IgD-negative memory B cell (primary cell): ENCODE measurements at regions not wholly inside any gene's neighbourhood (a gene's known extent, or its start where the extent isn't known, plus 50 kb on each side); places are given as distances from the start of the nearest gene placed in this dataset.

Experiments used
- H3K27ac Mint-ChIP-seq, 3 donors: one replicate each; pipeline ENCODE4 v1.8.0; 2020 to 2022; ENCODE audit warnings: mild to moderate bottlenecking in 3 of 3, mixed read lengths in 3 of 3, moderate library complexity in 1 of 3
- H3K27me3 Mint-ChIP-seq: one replicate; pipeline ENCODE4 v1.8.0; 2021; ENCODE audit warnings: mixed read lengths
- H3K36me3 Mint-ChIP-seq: one replicate; pipeline ENCODE4 v1.8.0; 2020; ENCODE audit warnings: mild to moderate bottlenecking, mixed read lengths
- H3K4me1 Mint-ChIP-seq, 3 donors: one replicate each; pipeline ENCODE4 v1.8.0; 2020 to 2022; ENCODE audit warnings: mixed read lengths in 3 of 3, mild to moderate bottlenecking in 1 of 3
- H3K4me3 Mint-ChIP-seq, 4 donors: one replicate each; pipeline ENCODE4 v1.8.0; 2020 to 2022; ENCODE audit warnings: mild to moderate bottlenecking in 4 of 4, mixed read lengths in 4 of 4, moderate library complexity in 3 of 4
- H3K9me3 Mint-ChIP-seq, 3 donors: one replicate each; pipeline ENCODE4 v1.8.0; 2020 to 2021; ENCODE audit warnings: mixed read lengths in 3 of 3, mild to moderate bottlenecking in 1 of 3

DNA sequence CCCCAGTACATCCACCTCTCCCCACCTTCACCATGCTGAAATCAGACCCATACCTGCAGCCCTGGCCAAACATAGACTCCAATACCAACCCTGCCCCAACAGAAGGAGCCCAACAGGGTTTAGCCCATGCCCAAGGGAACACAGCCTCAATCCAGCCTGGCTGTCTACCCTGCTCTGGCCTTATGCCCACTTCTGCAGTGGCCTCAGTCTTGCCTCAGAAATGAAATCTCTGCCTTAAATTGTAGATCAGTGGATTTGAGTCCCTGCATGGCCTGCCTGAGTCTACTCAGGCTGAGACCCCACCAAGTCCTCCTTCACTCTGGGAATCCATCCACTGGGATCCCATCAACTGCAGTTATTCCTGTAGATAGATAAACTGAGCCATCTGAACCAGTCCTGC, 97.6 kb upstream of the GJB5 start:
- no peak overlapping the region for H3K4me3 Mint-ChIP-seq

DNA sequence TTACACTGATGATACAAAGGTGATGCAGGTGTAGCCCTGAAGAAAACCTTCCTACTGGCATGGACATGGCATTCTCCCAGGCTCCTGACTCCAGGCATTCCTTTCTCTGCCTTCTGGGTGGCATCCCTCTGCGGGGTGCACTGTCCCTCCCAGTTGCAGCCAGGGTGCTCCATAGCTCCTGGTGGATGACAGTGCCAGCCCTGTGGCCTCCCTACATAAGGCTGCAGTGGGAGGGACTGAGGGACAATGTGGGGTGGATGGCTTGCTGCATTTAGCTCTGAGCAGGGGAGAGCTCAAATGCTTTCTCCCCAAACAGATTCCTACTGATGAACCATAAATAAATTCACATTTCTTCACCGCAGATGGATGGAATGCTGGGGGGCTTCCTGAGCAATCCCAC, 97.0 kb upstream of the GJB5 start:
- peaks cover 0 to 3% (median 0%) of the 10 kb centered on the region in 3 donors for H3K4me1 Mint-ChIP-seq
- no peak overlapping the region for H3K27ac Mint-ChIP-seq
- H3K36me3 Mint-ChIP-seq = no peaks in the 10 kb centered on the region
- peaks cover 2% of the 10 kb centered on the region for H3K27me3 Mint-ChIP-seq
- H3K4me3 Mint-ChIP-seq = no peak overlapping the region
- H3K9me3 Mint-ChIP-seq = no peaks in the 10 kb centered on the region

More for the DNA sequence above, 97.6 kb upstream of the GJB5 start:
- Mint-ChIP-seq H3K27ac (no peak overlapping the region), H3K27me3 (peaks cover 2% of the 10 kb centered on the region), H3K4me1 (peaks cover 0 to 3% (median 0%) of the 10 kb centered on the region in 3 donors), H3K36me3 (no peaks in the 10 kb centered on the region), H3K9me3 (no peaks in the 10 kb centered on the region)

DNA sequence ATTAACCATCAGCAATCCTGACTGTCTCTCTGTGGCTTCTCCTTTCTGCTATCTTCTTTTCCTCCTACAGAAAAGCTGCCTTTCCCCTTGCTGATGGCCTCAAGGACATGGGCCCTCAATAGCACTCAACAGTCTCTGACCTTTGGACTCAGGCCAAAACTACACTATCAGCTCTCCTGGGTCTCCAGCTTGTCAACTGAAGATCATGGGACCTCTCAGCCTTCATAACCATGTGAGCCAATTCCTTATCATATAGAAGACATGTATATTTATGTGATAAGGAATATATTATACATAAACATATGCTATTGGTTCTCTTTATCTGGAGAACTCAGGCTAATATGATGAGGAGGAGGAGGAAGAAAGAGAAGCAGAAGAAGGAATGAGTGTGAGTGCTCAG, 91.8 kb upstream of the GJB5 start:
- Mint-ChIP-seq H3K27ac (no peak overlapping the region), H3K36me3 (no peaks in the 10 kb centered on the region), H3K4me3 (no peak overlapping the region), H3K27me3 (no peaks in the 10 kb centered on the region), H3K9me3 (peaks cover 0 to 3% (median 0%) of the 10 kb centered on the region in 3 donors), H3K4me1 (peaks cover 0 to 2% (median 0%) of the 10 kb centered on the region in 3 donors)

DNA sequence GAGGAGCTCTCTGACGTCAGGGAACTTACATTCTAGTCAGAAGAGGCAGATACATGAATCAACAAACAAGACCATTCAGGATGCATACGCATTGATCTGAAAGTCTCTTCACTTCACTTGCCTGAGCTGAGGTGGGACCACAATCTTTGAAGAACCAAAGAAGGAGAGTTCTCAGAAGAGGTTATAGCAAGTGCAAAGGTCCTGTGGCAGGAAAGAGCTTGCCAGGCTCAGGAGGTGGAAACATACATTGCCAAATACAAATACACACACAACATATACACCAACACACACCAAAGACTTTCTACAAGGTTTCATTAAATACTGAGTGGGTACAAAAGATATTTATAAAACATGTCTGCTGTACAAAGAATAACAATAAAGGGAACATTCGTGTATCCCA, 86.8 kb upstream of the GJB5 start:
- no peak overlapping the region for H3K4me3 Mint-ChIP-seq
- H3K9me3 Mint-ChIP-seq = peaks cover 6 to 15% (median 10%) of the 10 kb centered on the region in 3 donors
- H3K4me1 Mint-ChIP-seq = no peaks in the 10 kb centered on the region

DNA sequence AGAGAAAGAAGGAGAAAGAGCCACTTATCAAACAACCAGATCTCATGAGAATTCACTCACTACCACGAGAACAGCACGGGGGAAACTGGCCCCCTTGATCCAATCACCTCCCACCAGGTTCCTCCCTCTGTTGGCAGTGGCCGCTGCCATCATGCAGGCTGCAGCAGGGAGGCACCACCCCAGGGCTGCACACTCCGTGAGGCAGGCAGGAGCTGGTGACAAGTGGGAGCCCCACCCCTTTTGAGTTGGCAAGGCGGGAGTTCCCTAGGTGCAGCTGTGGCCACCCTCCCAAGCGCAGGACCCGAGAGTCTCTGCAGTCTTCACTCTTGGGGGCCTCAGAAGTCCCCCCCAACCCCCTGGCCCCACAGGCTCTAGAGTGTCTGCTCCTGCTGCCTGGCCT, 83.9 kb upstream of the GJB5 start:
- Mint-ChIP-seq H3K9me3 (peaks cover 8 to 15% (median 10%) of the 10 kb centered on the region in 3 donors), H3K4me3 (no peak overlapping the region), H3K4me1 (no peaks in the 10 kb centered on the region), H3K27me3 (no peaks in the 10 kb centered on the region), H3K36me3 (peaks cover 4% of the 10 kb centered on the region), H3K27ac (no peak overlapping the region)

More for the DNA sequence above, 86.8 kb upstream of the GJB5 start:
- no peak overlapping the region for H3K27ac Mint-ChIP-seq
- H3K36me3 Mint-ChIP-seq = peaks cover 1% of the 10 kb centered on the region
- H3K27me3 Mint-ChIP-seq = no peaks in the 10 kb centered on the region

DNA sequence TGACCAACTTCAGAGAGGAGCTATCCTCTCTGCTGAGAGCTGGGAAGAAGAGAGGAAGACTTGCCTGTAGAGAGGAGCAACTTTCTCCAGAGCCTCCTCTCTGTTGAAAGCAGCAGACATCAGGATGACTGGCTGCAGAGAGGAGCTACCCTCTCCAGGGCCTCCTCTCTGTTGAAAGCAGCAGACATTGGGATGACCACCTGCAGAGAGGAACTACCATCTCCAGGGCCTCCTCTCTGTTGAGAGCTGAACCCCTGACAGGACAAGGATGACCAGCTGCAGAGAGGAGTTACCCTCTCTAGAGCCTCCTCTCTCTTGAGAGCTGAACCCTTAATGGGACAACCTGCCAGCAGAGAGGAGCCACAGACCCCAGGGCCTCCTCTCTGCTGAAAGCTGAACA, 83.0 kb upstream of the GJB5 start:
- H3K9me3 Mint-ChIP-seq = peaks cover 8 to 15% (median 10%) of the 10 kb centered on the region in 3 donors
- no peak overlapping the region for H3K4me3 Mint-ChIP-seq
- H3K27me3 Mint-ChIP-seq = no peaks in the 10 kb centered on the region
- H3K4me1 Mint-ChIP-seq = no peaks in the 10 kb centered on the region
- no peak overlapping the region for H3K27ac Mint-ChIP-seq
- peaks cover 4% of the 10 kb centered on the region for H3K36me3 Mint-ChIP-seq

DNA sequence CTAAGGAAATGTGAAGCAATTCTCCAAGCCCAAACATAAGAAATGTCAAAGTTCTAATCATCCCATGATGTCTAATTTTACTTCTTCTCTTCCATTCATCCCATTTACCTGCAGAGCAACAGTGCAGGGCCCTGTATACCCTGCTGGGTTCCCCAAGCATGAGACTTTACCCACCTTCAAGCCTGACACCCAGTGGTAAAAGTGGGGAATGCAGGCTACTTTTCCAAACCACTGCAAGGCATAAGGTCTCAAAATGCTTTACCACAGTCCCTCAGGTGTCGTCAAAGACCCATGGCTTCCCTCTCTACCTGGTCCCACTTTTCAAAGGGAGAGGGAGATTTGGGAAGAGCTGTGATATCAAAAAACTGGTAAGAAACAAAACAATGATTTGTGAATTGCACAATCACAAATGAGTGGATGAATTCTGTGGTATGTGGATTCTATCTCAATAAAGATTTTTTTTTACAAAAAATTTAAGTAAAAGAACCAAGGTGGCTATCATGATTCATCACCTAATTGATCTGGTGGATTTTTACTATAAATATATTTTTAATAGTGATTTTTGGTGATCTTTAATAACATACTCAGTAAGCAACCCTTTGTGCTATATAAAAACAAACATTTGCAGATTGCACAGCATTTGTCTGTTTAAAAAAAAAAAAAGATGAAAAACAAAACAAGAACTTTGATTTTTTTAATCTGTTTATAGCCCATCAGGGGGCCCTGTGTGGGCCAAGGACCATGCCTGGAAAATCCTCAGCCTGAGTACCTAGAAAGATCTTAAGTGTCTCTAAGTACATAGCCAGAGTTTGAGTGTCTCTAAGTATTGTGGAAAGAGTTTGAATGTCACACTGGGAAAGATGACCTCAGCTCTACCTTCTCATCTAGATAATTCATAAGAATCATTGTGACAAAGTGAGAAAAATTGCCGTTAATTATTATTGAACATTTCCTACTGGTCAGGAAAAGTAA, 73.1 kb upstream of the GJB5 start:
- peaks cover 0 to 2% (median 0%) of the 10 kb centered on the region in 3 donors for H3K4me1 Mint-ChIP-seq
- no peak overlapping the region for H3K4me3 Mint-ChIP-seq
- H3K27ac Mint-ChIP-seq = no peak overlapping the region
- no peaks in the 10 kb centered on the region for H3K36me3 Mint-ChIP-seq
- no peaks in the 10 kb centered on the region for H3K9me3 Mint-ChIP-seq
- H3K27me3 Mint-ChIP-seq = peaks cover 9% of the 10 kb centered on the region

DNA sequence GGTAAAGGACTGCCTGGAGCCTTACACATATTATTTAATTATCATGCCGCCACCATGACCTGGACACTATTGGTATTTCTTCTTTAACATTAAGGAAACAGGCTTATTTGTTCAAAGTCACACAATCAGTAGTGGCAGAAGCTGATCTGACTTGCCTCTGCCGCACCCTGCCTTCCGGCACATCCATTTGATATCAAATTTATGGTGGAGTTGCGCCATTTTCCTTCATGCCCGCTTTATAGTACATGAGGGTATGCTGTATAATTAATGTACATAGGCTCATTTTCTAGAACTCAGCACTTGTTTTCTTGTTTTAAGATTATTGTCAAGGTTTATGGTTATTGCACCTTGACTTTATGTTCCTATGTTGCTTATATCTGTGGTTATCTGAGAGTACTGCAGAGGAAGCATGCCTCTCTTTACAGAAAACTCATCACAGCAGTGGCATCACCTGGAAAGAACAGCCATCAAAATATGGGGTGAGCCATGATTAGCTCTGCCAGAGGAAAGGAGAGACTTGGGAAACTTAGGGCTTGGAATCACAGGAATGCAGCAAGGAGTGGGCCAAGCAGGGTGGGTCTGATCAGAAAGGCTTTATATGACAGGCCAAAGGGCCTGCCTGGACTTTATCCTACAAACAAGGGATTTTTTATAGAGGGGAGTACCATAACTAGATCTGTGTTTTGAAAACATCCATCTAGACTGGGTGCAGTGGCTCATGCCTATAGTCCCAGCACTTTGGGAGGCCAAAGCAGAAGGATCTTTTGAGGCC, 72.2 kb upstream of the GJB5 start:
- Mint-ChIP-seq H3K4me1 (peaks cover 0 to 2% (median 0%) of the 10 kb centered on the region in 3 donors), H3K9me3 (no peaks in the 10 kb centered on the region), H3K27ac (no peak overlapping the region), H3K36me3 (no peaks in the 10 kb centered on the region), H3K27me3 (peaks cover 11% of the 10 kb centered on the region), H3K4me3 (no peak overlapping the region)

DNA sequence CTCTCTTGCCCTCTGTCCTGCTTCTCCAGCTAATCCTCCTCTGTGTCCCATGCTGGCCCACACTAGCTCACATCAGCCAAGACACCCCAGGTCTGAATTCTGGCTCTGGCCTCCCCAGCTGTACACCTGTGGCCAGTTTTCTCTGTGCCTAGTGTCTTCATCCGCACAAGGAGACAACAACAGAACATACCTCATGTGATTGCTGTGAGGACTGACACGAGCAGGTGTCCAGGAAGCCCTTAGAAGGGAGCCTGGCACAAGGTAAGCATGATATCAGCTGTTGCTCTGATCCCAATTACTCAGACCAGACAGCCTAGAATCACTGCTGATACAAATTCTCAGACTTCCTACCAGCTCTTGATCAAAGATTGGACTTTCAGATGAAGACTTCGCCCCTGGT, 71.2 kb upstream of the GJB5 start:
- no peak overlapping the region for H3K27ac Mint-ChIP-seq
- peaks cover 0 to 2% (median 0%) of the 10 kb centered on the region in 3 donors for H3K4me1 Mint-ChIP-seq
- no peaks in the 10 kb centered on the region for H3K36me3 Mint-ChIP-seq
- no peak overlapping the region for H3K4me3 Mint-ChIP-seq
- H3K9me3 Mint-ChIP-seq = no peaks in the 10 kb centered on the region
- H3K27me3 Mint-ChIP-seq = peaks cover 15% of the 10 kb centered on the region

DNA sequence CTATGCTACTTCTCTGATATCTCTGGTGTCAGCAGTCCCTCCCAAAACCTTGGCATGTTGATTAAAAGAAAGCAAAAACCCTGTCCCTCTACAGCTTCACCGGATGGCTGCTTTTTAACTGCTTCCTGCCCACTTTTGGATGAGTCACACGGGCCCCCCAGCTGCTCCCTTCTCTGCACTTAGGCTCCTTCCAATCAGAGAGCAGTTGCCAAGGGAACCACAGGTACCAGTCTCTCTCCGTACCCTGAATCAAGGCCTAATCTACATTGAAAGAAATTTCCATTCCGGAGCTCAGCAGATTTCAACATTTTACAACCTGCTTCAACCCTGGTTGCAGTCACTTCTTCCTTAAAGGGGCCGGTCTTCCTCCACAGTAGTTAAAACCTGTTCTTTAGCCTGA, 70.6 kb upstream of the GJB5 start:
- Mint-ChIP-seq H3K4me3 (peak overlapping the region in 1 of 4 donors; percentile 39), H3K9me3 (no peaks in the 10 kb centered on the region), H3K27me3 (peaks cover 10% of the 10 kb centered on the region), H3K27ac (no peak overlapping the region), H3K36me3 (no peaks in the 10 kb centered on the region), H3K4me1 (peaks cover 0 to 2% (median 0%) of the 10 kb centered on the region in 3 donors)

DNA sequence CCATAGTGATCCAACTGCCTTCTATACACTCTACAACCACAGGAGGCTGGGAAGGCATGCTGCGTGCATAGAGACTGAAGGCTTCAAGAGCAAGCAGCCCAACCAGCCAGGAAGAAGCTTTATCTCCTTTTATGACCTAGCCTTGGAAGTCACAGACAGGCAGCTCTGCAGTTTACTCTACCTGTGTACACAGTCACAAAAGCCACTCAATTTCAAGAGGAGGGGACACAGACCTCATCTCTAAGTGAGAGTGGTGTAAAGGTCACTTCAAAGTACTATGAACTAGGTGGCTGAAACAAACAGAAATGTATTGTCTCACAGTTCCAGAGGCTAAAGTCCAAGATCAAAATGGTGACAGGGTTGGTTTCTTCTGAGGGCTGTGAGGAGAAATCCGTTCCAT, 69.6 kb upstream of the GJB5 start:
- Mint-ChIP-seq H3K4me3 (no peak overlapping the region), H3K27ac (no peak overlapping the region), H3K27me3 (peaks cover 11% of the 10 kb centered on the region), H3K4me1 (peaks cover 0 to 2% (median 0%) of the 10 kb centered on the region in 3 donors), H3K9me3 (no peaks in the 10 kb centered on the region), H3K36me3 (no peaks in the 10 kb centered on the region)

DNA sequence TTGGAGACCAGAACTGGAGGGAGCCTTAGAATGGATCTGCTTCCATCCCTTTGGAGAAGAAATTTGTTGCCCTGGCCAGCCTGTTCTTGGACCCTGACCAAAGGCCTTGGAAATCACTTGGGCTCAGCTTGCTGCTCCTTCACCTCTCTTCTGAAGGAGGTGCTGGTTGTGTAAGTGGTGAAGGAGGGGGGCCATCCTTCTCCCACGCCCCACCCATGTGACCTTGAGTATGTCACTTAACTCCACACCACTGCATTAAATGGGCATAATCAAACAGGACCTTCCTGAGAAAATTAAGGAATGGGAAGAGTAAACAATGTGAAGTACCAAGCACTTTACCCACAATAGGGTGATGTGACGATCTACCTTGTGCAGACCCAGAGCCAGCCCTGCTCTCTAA, 68.3 kb upstream of the GJB5 start:
- H3K9me3 Mint-ChIP-seq = no peaks in the 10 kb centered on the region
- H3K4me3 Mint-ChIP-seq = no peak overlapping the region
- no peaks in the 10 kb centered on the region for H3K36me3 Mint-ChIP-seq

DNA sequence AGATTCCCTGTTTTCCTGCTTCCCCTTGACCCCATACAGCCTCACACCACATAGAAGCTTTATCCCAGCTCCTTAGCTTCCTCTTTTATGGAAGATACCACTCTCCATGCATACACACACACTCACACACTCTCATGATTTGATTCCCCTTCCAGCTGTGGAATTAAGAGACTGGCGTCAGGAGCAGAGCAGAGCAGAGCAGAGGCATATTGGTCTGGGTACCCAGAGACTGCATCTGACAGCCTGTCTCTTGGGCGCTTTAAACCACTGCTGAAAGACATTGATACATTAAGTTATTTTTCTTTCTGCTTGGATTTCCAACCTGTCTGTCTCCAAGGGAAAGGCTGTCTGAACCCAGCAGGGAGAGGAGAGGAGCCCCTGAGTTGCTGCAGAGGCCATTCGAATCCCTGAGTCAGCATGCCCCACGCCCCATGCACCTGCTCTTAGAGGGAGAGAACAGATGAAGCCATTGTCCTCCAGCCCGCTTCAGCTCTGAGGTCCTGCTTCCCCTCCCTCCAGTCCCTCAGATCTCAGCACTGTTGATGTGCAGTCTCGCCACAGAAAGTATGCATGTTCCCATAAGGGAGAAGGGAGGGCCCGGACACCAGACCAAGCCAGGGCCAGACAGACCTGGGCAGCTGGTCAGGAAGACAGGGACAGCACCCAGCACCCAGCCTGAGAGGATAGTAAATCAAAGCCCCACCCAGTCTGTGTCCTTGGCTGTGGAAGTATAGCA, 66.7 kb upstream of the GJB5 start:
- Mint-ChIP-seq H3K27ac (no peak overlapping the region), H3K27me3 (peaks cover 18% of the 10 kb centered on the region), H3K4me1 (peaks cover 0 to 2% (median 0%) of the 10 kb centered on the region in 3 donors), H3K9me3 (no peaks in the 10 kb centered on the region), H3K4me3 (peak overlapping the region in 1 of 4 donors; percentile 31), H3K36me3 (no peaks in the 10 kb centered on the region)

More for the DNA sequence above, 68.3 kb upstream of the GJB5 start:
- Mint-ChIP-seq H3K4me1 (peaks cover 0 to 2% (median 0%) of the 10 kb centered on the region in 3 donors), H3K27ac (no peak overlapping the region), H3K27me3 (peaks cover 17% of the 10 kb centered on the region)

DNA sequence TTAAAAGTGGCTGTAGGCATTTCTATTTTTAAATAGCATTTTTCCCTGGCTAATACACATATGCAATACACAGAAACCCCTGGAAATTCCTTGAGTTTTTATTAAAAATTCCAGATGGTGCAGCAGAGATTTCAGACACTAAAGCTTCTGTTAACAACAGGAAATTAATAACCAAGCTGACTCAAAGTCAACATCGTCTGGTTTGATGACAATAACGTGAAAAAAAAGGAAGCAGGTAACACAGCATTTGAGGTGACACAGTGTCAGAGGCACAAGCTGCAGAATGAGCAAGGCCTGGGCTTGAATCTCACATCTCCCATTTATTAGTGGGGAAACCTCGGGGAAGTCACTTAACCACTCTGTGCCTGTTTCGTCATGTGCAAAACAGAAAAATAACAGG, 64.6 kb upstream of the GJB5 start:
- H3K9me3 Mint-ChIP-seq = peaks cover 0 to 2% (median 0%) of the 10 kb centered on the region in 3 donors
- H3K27ac Mint-ChIP-seq = no peak overlapping the region
- peaks cover 19% of the 10 kb centered on the region for H3K27me3 Mint-ChIP-seq
- no peaks in the 10 kb centered on the region for H3K4me1 Mint-ChIP-seq
- no peak overlapping the region for H3K4me3 Mint-ChIP-seq
- peaks cover 3% of the 10 kb centered on the region for H3K36me3 Mint-ChIP-seq

DNA sequence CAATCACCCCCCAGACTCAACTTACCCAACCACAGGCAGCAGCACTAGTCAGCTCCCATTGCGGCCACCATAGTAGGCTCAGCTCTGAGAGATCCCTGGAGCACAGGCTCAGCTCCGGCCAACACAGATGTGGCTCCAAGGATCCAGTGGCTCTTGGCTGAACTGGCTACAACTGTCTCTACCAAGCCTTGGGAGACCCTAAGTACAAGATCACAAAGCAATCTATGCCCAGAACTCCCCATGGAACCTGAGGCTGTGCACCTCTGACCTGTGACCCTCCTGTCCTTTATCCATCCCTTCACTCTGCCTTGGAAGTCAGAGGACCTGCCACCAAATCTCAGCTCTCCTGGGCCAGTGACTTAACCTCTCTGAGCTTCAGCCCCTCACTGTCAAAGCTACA, 61.8 kb upstream of the GJB5 start:
- H3K9me3 Mint-ChIP-seq = peaks cover 0 to 5% (median 2%) of the 10 kb centered on the region in 3 donors
- no peak overlapping the region for H3K27ac Mint-ChIP-seq
- no peaks in the 10 kb centered on the region for H3K4me1 Mint-ChIP-seq
- peaks cover 4% of the 10 kb centered on the region for H3K36me3 Mint-ChIP-seq
- peaks cover 17% of the 10 kb centered on the region for H3K27me3 Mint-ChIP-seq
- no peak overlapping the region for H3K4me3 Mint-ChIP-seq
